ENCODE measurements at regions not wholly inside any gene's neighbourhood (a gene's known extent, or its start where the extent isn't known, plus 50 kb on each side); places are given as distances from the start of the nearest gene placed in this dataset.

- CTCF ChIA-PET: no interaction called here
- no peaks in the 10 kb centered on the region for H4K20me1 ChIP-seq (ENCODE audit: control insufficient read depth, insufficient read depth)
- BruUV-seq (replicated peaks): no TSS peak
- no peaks in the 10 kb centered on the region for H3K27me3 ChIP-seq (replicated peaks in 1 of 2; ENCODE audit: control insufficient read depth in 2 of 2, insufficient read depth in 2 of 2, low read length in 1 of 2)
- no peaks in the 10 kb centered on the region for H3K36me3 ChIP-seq (ENCODE audit: control insufficient read depth in 2 of 2, insufficient read depth in 2 of 2, low read length in 1 of 2)
- RAD21 ChIA-PET (ENCODE audit: unreplicated experiment): no interaction called here
- no peak for ATAC-seq
- H3K27ac ChIP-seq (ENCODE audit: control insufficient read depth, insufficient read depth): no peak overlapping the region
- no peak overlapping the region for H3K4me2 ChIP-seq (ENCODE audit: control insufficient read depth, insufficient read depth)
- no peaks in the 10 kb centered on the region; the same call in 2 of the 3 replicates for H3K9me3 ChIP-seq (replicated peaks; ENCODE audit: control insufficient read depth, insufficient read depth, low read length)
- DNase-seq (ENCODE audit: low read depth, low spot score): no peak
- 13% methylated on average over 5 of the region's 5 CpGs for WGBS (ENCODE audit: insufficient coverage, insufficient replicate concordance, low lambda C conversion rate, missing lambda C conversion rate)
- H3K9ac ChIP-seq (ENCODE audit: control insufficient read depth, insufficient read depth, low read length): no peak overlapping the region
- H3K4me1 ChIP-seq (ENCODE audit: control insufficient read depth, insufficient read depth, low read length): no peaks in the 10 kb centered on the region
- in situ Hi-C loops (cut with MboI) (no loop called here), intact Hi-C loops (cut with micrococcal nuclease; ENCODE audit: unreplicated experiment) (no loop called here)
- TF ChIP-seq HSF1 (IDR thresholded peaks at IDR 0.05; ENCODE audit: low read depth, low read length) (no peak), KLF5 (IDR thresholded peaks at IDR 0.05; ENCODE audit: partially characterized antibody) (no peak), POLR2AphosphoS2 (IDR thresholded peaks at IDR 0.05; ENCODE audit: low read depth, low read length) (no peak), RAD21 (IDR thresholded peaks at IDR 0.05; ENCODE audit: insufficient read depth, low read depth, low read length) (no peak), WRNIP1 (IDR thresholded peaks at IDR 0.05; ENCODE audit: borderline replicate concordance, low read depth, low read length) (no peak)
- H3K79me2 ChIP-seq (ENCODE audit: control insufficient read depth, insufficient read depth, low read length): no peaks in the 10 kb centered on the region
- SMC1A ChIA-PET (ENCODE audit: uncharacterized antibody, unreplicated experiment): no interaction called here
- no peak overlapping the region for H3K4me3 ChIP-seq
- POLR2A ChIA-PET: no interaction called here
- FAIRE-seq: no peak
- no peak overlapping the region for H2AFZ ChIP-seq (ENCODE audit: control insufficient read depth, low read depth, low read length)
These were observed 88.9 kb upstream of the SERPINE2 start for GRCh38 chr2:224127871-224128501.

- H3K9me3 ChIP-seq (replicated peaks; ENCODE audit: control insufficient read depth, insufficient read depth, low read length): no peaks in the 10 kb centered on the region; the same call in 2 of the 3 replicates
- ChIA-PET SMC1A (ENCODE audit: uncharacterized antibody, unreplicated experiment) (interaction anchor here (0.6 kb wide), 1 partner anchor 122 kb away, joined by 3 read pairs; no protein-coding TSS in a partner anchor), CTCF (no interaction called here), POLR2A (no interaction called here), RAD21 (ENCODE audit: unreplicated experiment) (no interaction called here)
- no peaks in the 10 kb centered on the region for H3K36me3 ChIP-seq (ENCODE audit: control insufficient read depth in 2 of 2, insufficient read depth in 2 of 2, low read length in 1 of 2)
- 56% methylated on average over 6 of the region's 6 CpGs for WGBS (ENCODE audit: insufficient coverage, insufficient replicate concordance, low lambda C conversion rate, missing lambda C conversion rate)
- H3K27me3 ChIP-seq (replicated peaks in 1 of 2; ENCODE audit: control insufficient read depth in 2 of 2, insufficient read depth in 2 of 2, low read length in 1 of 2): no peaks in the 10 kb centered on the region
- in situ Hi-C loops (cut with MboI): no loop called here
- no peaks in the 10 kb centered on the region for H4K20me1 ChIP-seq (ENCODE audit: control insufficient read depth, insufficient read depth)
- H2AFZ ChIP-seq (ENCODE audit: control insufficient read depth, low read depth, low read length): no peak overlapping the region
- ATAC-seq (no peak), DNase-seq (ENCODE audit: low read depth, low spot score) (no peak), FAIRE-seq (no peak)
- BruUV-seq (replicated peaks): no TSS peak
- no peak overlapping the region for H3K4me3 ChIP-seq
- no peak overlapping the region for H3K9ac ChIP-seq (ENCODE audit: control insufficient read depth, insufficient read depth, low read length)
- intact Hi-C loops (cut with micrococcal nuclease; ENCODE audit: unreplicated experiment): no loop called here
- no peaks in the 10 kb centered on the region for H3K4me1 ChIP-seq (ENCODE audit: control insufficient read depth, insufficient read depth, low read length)
- no peak overlapping the region for H3K27ac ChIP-seq (ENCODE audit: control insufficient read depth, insufficient read depth)
- no peaks in the 10 kb centered on the region for H3K79me2 ChIP-seq (ENCODE audit: control insufficient read depth, insufficient read depth, low read length)
- no peak overlapping the region for H3K4me2 ChIP-seq (ENCODE audit: control insufficient read depth, insufficient read depth)
- no peak for TF ChIP-seq IKZF2 (IDR thresholded peaks at IDR 0.05)
- no peak for TF ChIP-seq BCLAF1 (IDR thresholded peaks at IDR 0.05)
- TF ChIP-seq NR2C1 (IDR thresholded peaks at IDR 0.05): no peak
- TF ChIP-seq SKIL (IDR thresholded peaks at IDR 0.05; ENCODE audit: low read depth, poor library complexity, severe bottlenecking): no peak
- TF ChIP-seq RAD51 (IDR thresholded peaks at IDR 0.05): no peak
These were observed 87.4 kb upstream of the SERPINE2 start for GRCh38 chr2:224126440-224126839.

All from GM12878 (cell line).